ENCODE measurements at regions not wholly inside any gene's neighbourhood (a gene's known extent, or its start where the extent isn't known, plus 50 kb on each side); places are given as distances from the start of the nearest gene placed in this dataset.

DNA sequence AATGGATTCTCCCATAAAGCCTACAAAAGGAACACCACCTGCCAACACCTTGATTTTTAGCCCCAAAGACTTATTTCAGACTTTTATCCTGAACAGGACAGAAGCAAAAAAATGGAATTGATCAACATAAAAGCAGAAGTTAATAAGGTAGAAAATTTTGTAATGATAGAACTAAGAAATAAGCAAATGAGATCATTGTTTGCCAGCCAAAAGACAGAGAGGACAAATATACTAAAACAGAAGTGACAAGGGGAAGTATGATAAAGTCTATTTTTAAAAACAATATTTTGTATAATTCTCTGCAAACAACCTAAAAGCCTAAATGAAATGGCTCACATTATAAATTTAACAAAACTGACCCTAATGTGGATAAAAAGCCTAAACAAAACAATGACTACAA, 110.5 kb upstream of the PRSS3 start:
- Mint-ChIP-seq H3K4me3 (no peak overlapping the region), H3K9me3 (ENCODE audit: insufficient read depth) (no peaks in the 10 kb centered on the region), H3K27ac (no peak overlapping the region), H3K4me1 (no peaks in the 10 kb centered on the region), H3K27me3 (peaks cover 66% of the 10 kb centered on the region)
- Histone ChIP-seq H3K4me1 (ENCODE audit: control insufficient read depth in 2 of 2, insufficient read depth in 2 of 2, low read length in 2 of 2) (no peaks in the 10 kb centered on the region), H3K79me2 (ENCODE audit: control insufficient read depth, insufficient read depth, low read length) (no peaks in the 10 kb centered on the region), H4K20me1 (ENCODE audit: control insufficient read depth, insufficient read depth, low read length, poor library complexity, severe bottlenecking) (no peaks in the 10 kb centered on the region), H3K4me3 (ENCODE audit: control extremely low read depth in 1 of 5, extremely low read depth in 1 of 5, insufficient read depth in 1 of 5, low read depth in 2 of 5, low read length in 4 of 5) (no peak overlapping the region), H3K36me3 (replicated peaks in 1 of 2; ENCODE audit: control extremely low read depth in 1 of 2, control insufficient read depth in 1 of 2, extremely low read depth in 1 of 2, insufficient read depth in 2 of 2, low read length in 1 of 2) (no peaks in the 10 kb centered on the region), H3K9me3 (ENCODE audit: control extremely low read depth in 1 of 3, control insufficient read depth in 2 of 3, insufficient read depth in 1 of 3, low read length in 2 of 3) (no peaks in the 10 kb centered on the region), H3K4me2 (replicated peaks; ENCODE audit: low read depth, low read length, poor library complexity, severe bottlenecking) (no peak overlapping the region), H3K9ac (ENCODE audit: low read length) (no peak overlapping the region), H3K27ac (ENCODE audit: low read length in 2 of 2) (no peak overlapping the region), H2AFZ (ENCODE audit: insufficient read depth, low read depth, low read length, poor library complexity, severe bottlenecking) (no peak overlapping the region), H3K27me3 (replicated peaks in 1 of 4; ENCODE audit: control extremely low read depth in 1 of 4, control insufficient read depth in 3 of 4, insufficient read depth in 4 of 4, low read length in 3 of 4) (peaks cover 0 to 12% (median 7%) of the 10 kb centered on the region in 4 experiments)
- TF ChIP-seq, protein P1, sequence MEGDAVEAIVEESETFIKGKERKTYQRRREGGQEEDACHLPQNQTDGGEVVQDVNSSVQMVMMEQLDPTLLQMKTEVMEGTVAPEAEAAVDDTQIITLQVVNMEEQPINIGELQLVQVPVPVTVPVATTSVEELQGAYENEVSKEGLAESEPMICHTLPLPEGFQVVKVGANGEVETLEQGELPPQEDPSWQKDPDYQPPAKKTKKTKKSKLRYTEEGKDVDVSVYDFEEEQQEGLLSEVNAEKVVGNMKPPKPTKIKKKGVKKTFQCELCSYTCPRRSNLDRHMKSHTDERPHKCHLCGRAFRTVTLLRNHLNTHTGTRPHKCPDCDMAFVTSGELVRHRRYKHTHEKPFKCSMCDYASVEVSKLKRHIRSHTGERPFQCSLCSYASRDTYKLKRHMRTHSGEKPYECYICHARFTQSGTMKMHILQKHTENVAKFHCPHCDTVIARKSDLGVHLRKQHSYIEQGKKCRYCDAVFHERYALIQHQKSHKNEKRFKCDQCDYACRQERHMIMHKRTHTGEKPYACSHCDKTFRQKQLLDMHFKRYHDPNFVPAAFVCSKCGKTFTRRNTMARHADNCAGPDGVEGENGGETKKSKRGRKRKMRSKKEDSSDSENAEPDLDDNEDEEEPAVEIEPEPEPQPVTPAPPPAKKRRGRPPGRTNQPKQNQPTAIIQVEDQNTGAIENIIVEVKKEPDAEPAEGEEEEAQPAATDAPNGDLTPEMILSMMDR (IDR thresholded peaks at IDR 0.05), result no peak
- TF ChIP-seq EZH2 (IDR thresholded peaks at IDR 0.05; ENCODE audit: borderline replicate concordance, insufficient read depth, low read depth, low read length, poor library complexity, severe bottlenecking), result no peak
- DNase-seq (no peak), ATAC-seq (ENCODE audit: low read depth) (no peak)
- ChIA-PET POLR2A (no interaction called here), CTCF (no interaction called here)
- intact Hi-C loops (cut with micrococcal nuclease), result no loop called here

DNA sequence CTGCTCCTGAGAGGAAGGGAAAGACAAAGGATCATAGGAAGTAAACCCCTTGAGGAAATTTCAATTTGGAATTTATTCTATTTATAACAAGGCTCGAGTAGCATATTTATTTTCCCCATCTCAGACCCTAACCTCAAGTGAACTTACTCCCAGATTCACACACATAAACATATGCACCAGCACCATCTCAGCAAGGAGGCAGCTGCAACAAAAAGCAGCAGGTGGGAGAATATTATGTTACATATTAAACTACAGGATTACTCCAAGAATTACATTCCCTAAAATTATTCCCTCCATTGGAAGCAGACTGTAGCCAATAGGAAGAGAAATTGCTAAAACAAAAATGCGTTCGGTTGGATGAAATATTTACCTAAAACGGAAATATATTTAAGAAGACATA, 108.4 kb upstream of the PRSS3 start:
- Histone ChIP-seq H3K27ac (ENCODE audit: low read length in 2 of 2) (no peak overlapping the region), H3K4me1 (ENCODE audit: control insufficient read depth in 2 of 2, insufficient read depth in 2 of 2, low read length in 2 of 2) (no peaks in the 10 kb centered on the region), H4K20me1 (ENCODE audit: control insufficient read depth, insufficient read depth, low read length, poor library complexity, severe bottlenecking) (no peaks in the 10 kb centered on the region), H3K9ac (ENCODE audit: low read length) (no peak overlapping the region), H3K9me3 (ENCODE audit: control extremely low read depth in 1 of 3, control insufficient read depth in 2 of 3, insufficient read depth in 1 of 3, low read length in 2 of 3) (no peaks in the 10 kb centered on the region), H2AFZ (ENCODE audit: insufficient read depth, low read depth, low read length, poor library complexity, severe bottlenecking) (no peak overlapping the region), H3K36me3 (replicated peaks in 1 of 2; ENCODE audit: control extremely low read depth in 1 of 2, control insufficient read depth in 1 of 2, extremely low read depth in 1 of 2, insufficient read depth in 2 of 2, low read length in 1 of 2) (no peaks in the 10 kb centered on the region), H3K4me3 (ENCODE audit: control extremely low read depth in 1 of 5, extremely low read depth in 1 of 5, insufficient read depth in 1 of 5, low read depth in 2 of 5, low read length in 4 of 5) (no peak overlapping the region), H3K27me3 (replicated peaks in 1 of 4; ENCODE audit: control extremely low read depth in 1 of 4, control insufficient read depth in 3 of 4, insufficient read depth in 4 of 4, low read length in 3 of 4) (peaks cover 0 to 7% (median 3%) of the 10 kb centered on the region in 4 experiments), H3K79me2 (ENCODE audit: control insufficient read depth, insufficient read depth, low read length) (no peaks in the 10 kb centered on the region), H3K4me2 (replicated peaks; ENCODE audit: low read depth, low read length, poor library complexity, severe bottlenecking) (no peak overlapping the region)
- no peaks in the 10 kb centered on the region for H3K9me3 Mint-ChIP-seq (ENCODE audit: insufficient read depth)
- no peak for ATAC-seq (ENCODE audit: low read depth)
- CTCF ChIA-PET, result no interaction called here
- H3K27me3 Mint-ChIP-seq, result peaks cover 54% of the 10 kb centered on the region
- POLR2A ChIA-PET, result no interaction called here
- no peak overlapping the region for H3K4me3 Mint-ChIP-seq
- TF ChIP-seq, protein P1 (IDR thresholded peaks at IDR 0.05), result no peak
- TF ChIP-seq EZH2 (IDR thresholded peaks at IDR 0.05; ENCODE audit: borderline replicate concordance, insufficient read depth, low read depth, low read length, poor library complexity, severe bottlenecking), result no peak
- no CpG with 5 or more reads among the region's 4 CpGs for WGBS (ENCODE audit: insufficient coverage)
- H3K27ac Mint-ChIP-seq, result no peak overlapping the region
- intact Hi-C loops (cut with micrococcal nuclease), result no loop called here
- DNase-seq, result no peak
- H3K4me1 Mint-ChIP-seq, result peaks cover 4% of the 10 kb centered on the region

Measured in B cell (primary cell).